Type B pancreatic cell (in vitro differentiated cells): ENCODE measurements at regions not wholly inside any gene's neighbourhood (a gene's known extent, or its start where the extent isn't known, plus 50 kb on each side); places are given as distances from the start of the nearest gene placed in this dataset.

ENCODE experiments used
- DNase-seq: peaks from one replicate; pipeline ENCODE4 v3.0.0; 2021; ENCODE audit warnings: mixed read lengths; ENCODE audit not compliant: unreplicated experiment; ENCODE audit errors: extremely low spot score
- H3K27ac Mint-ChIP-seq: 2 replicates; pipeline ENCODE4 v1.8.0; 2021; ENCODE audit warnings: mild to moderate bottlenecking, mixed read lengths
- H3K27me3 Mint-ChIP-seq: 2 replicates; pipeline ENCODE4 v1.8.0; 2021; ENCODE audit warnings: mixed read lengths
- H3K36me3 Mint-ChIP-seq: 2 replicates; pipeline ENCODE4 v1.8.0; 2021; ENCODE audit warnings: mixed read lengths
- H3K4me1 Mint-ChIP-seq: one replicate; pipeline ENCODE4 v1.8.0; 2021; ENCODE audit warnings: mixed read lengths; ENCODE audit not compliant: unreplicated experiment
- H3K4me3 Mint-ChIP-seq: 2 replicates; pipeline ENCODE4 v1.8.0; 2021; ENCODE audit warnings: mild to moderate bottlenecking, mixed read lengths
- H3K9me3 Mint-ChIP-seq: 2 replicates; pipeline ENCODE4 v1.8.0; 2021; ENCODE audit warnings: mixed read lengths
- CTCF ChIP-seq: fragments of 200-600 bp; sonication (generic); conservative IDR thresholded peaks from 2 replicates; pipeline ENCODE4 v1.5.0; 2021; ENCODE audit warnings: antibody characterized with exemption, mild to moderate bottlenecking

GRCh38 chr20:11080010-11080409 lies 406.2 kb upstream of the JAG1 start:
- no peak for DNase-seq
- Mint-ChIP-seq H3K4me1 (peaks cover 8% of the 10 kb centered on the region), H3K27ac (no peak overlapping the region), H3K4me3 (no peak overlapping the region), H3K9me3 (no peaks in the 10 kb centered on the region), H3K36me3 (no peaks in the 10 kb centered on the region), H3K27me3 (no peaks in the 10 kb centered on the region)
- TF ChIP-seq CTCF = no peak

GRCh38 chr20:11080781-11081377 lies 407.1 kb upstream of the JAG1 start:
- no peak for DNase-seq
- Mint-ChIP-seq H3K27ac (no peak overlapping the region), H3K4me1 (peaks cover 8% of the 10 kb centered on the region), H3K27me3 (no peaks in the 10 kb centered on the region), H3K9me3 (no peaks in the 10 kb centered on the region), H3K4me3 (no peak overlapping the region), H3K36me3 (no peaks in the 10 kb centered on the region)
- TF ChIP-seq CTCF = no peak

GRCh38 chr20:11083841-11084240 lies 410.0 kb upstream of the JAG1 start:
- Mint-ChIP-seq H3K27ac (no peak overlapping the region), H3K36me3 (no peaks in the 10 kb centered on the region), H3K4me3 (no peak overlapping the region), H3K4me1 (peaks cover 2% of the 10 kb centered on the region), H3K27me3 (no peaks in the 10 kb centered on the region), H3K9me3 (peaks cover 5% of the 10 kb centered on the region)
- no peak for DNase-seq
- TF ChIP-seq CTCF = no peak

- DNase-seq = no peak
- no peak overlapping the region for H3K27ac Mint-ChIP-seq
- no peaks in the 10 kb centered on the region for H3K36me3 Mint-ChIP-seq
- peaks cover 5% of the 10 kb centered on the region for H3K9me3 Mint-ChIP-seq
- no peak overlapping the region for H3K4me3 Mint-ChIP-seq
- no peaks in the 10 kb centered on the region for H3K27me3 Mint-ChIP-seq
- TF ChIP-seq CTCF = no peak
- H3K4me1 Mint-ChIP-seq = no peaks in the 10 kb centered on the region
These were observed 410.7 kb upstream of the JAG1 start for GRCh38 chr20:11084508-11084907.

- peaks cover 5% of the 10 kb centered on the region for H3K9me3 Mint-ChIP-seq
- no peaks in the 10 kb centered on the region for H3K36me3 Mint-ChIP-seq
- H3K4me1 Mint-ChIP-seq = peaks cover 9% of the 10 kb centered on the region
- H3K27me3 Mint-ChIP-seq = no peaks in the 10 kb centered on the region
- no peak overlapping the region for H3K4me3 Mint-ChIP-seq
- H3K27ac Mint-ChIP-seq = no peak overlapping the region
- DNase-seq = no peak
- TF ChIP-seq CTCF = no peak
These were observed 413.2 kb upstream of the JAG1 start for GRCh38 chr20:11086970-11087369.

- Mint-ChIP-seq H3K4me1 (peaks cover 9% of the 10 kb centered on the region), H3K27ac (no peak overlapping the region), H3K36me3 (no peaks in the 10 kb centered on the region), H3K27me3 (peaks cover 3% of the 10 kb centered on the region), H3K9me3 (peaks cover 5% of the 10 kb centered on the region), H3K4me3 (no peak overlapping the region)
- TF ChIP-seq CTCF = no peak
- no peak for DNase-seq
These were observed 417.0 kb upstream of the JAG1 start for GRCh38 chr20:11090751-11091150.
